ENCODE measurements at regions not wholly inside any gene's neighbourhood (a gene's known extent, or its start where the extent isn't known, plus 50 kb on each side); places are given as distances from the start of the nearest gene placed in this dataset.

DNA sequence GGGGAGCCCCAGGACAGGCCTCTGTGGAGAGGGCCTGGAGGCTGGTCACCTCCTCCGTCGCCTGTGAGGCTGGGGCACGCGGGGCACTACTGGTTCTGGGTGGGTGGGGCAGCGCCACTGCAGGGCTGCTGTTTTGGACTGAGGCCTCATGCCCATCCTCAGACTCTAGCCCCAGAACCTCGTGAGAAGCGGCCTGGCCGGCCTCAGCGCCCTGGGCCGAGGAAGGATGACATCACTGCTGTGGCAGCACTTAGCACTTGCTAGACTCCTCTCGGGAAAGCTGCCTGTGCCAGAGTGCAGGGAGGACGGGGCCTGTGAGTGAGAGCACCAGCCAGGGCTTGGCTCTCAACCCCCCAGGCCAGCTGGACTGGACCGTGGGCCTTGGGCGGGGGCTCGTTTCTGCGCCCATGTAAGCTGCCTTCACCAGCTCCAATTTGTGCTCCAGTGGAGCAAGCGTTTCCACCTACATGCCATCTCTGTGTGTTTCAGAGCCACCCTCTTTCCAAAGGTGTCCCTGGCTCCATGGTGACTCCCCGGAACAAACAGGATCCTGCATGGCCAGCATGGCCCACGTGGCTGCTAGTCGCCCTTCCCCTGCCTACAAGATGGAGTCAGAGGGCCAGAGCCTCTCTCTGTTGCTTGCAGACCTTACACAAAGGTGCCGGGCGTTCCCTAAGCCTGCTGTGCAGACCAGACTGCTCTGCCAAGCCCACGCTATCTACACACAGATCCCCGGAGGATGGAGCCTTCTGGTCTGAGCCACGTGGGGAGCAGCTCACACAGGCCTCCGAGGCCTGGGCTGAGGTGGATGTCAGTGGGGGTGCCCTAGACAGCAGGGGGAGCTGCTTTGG, 102.9 kb downstream of the CTTN start:
- in situ Hi-C loops (cut with MboI) = loop anchor here (25.0 kb wide), 1 partner anchor 561 kb away; no protein-coding TSS in a partner anchor
- FAIRE-seq (no peak), DNase-seq (ENCODE audit: extremely low read depth in 1 of 4, low spot score in 3 of 4) (no peak), ATAC-seq (no peak)
- intact Hi-C loops (cut with micrococcal nuclease) = no loop called here
- Histone ChIP-seq H3K4me3 (no peak overlapping the region), H2AFZ (ENCODE audit: low read depth, low read length) (no peak overlapping the region), H3K27ac (ENCODE audit: extremely low read depth, low read depth, low read length) (no peak overlapping the region), H3K9ac (ENCODE audit: insufficient read depth in 1 of 2, low read depth in 2 of 2, low read length in 2 of 2) (no peak overlapping the region; a peak in 1 of 4 replicates), H3K4me1 (replicated peaks in 1 of 2; ENCODE audit: control insufficient read depth in 2 of 2, insufficient read depth in 2 of 2, low read length in 2 of 2) (peaks cover 0 to 3% of the 10 kb centered on the region in 2 experiments; a peak in 1 of 5 replicates), H3K4me2 (ENCODE audit: insufficient read depth, low read length) (no peak overlapping the region), H4K20me1 (replicated peaks; ENCODE audit: control insufficient read depth, insufficient read depth, low read length) (peaks cover 8% of the 10 kb centered on the region; the same call in 1 of the 2 replicates), H3K79me2 (ENCODE audit: control insufficient read depth, insufficient read depth, low read length) (no peaks in the 10 kb centered on the region), H3K27me3 (ENCODE audit: control insufficient read depth in 2 of 2, insufficient read depth in 2 of 2, low read length in 2 of 2) (peaks cover 41 to 96% of the 10 kb centered on the region in 2 experiments; a peak in 4 of 5 replicates), H3K9me1 (ENCODE audit: control insufficient read depth, insufficient read depth, low read length) (no peaks in the 10 kb centered on the region), H3K9me3 (replicated peaks; ENCODE audit: control insufficient read depth, insufficient read depth, low read depth, low read length) (no peaks in the 10 kb centered on the region), H3K36me3 (ENCODE audit: control insufficient read depth, insufficient read depth, low read length) (no peaks in the 10 kb centered on the region)
- TF ChIP-seq ZNF785 (CRISPR knock-in tag; IDR thresholded peaks at IDR 0.05) (no peak), ZNF212 (CRISPR knock-in tag; IDR thresholded peaks at IDR 0.05) (no peak), MTF1 (CRISPR knock-in tag; IDR thresholded peaks at IDR 0.05; ENCODE audit: borderline replicate concordance) (no peak), NFATC3 (IDR thresholded peaks at IDR 0.05) (no peak), CREB1 (IDR thresholded peaks at IDR 0.05) (no peak), CREB1 (CRISPR knock-in tag; IDR thresholded peaks at IDR 0.05) (no peak), MAFG (tag; conservative IDR thresholded peaks at IDR 0.05) (no peak), HLTF (IDR thresholded peaks at IDR 0.05) (no peak)
- under 1% methylated on average over 22 of the region's 26 CpGs for WGBS (ENCODE audit: insufficient coverage, low coverage, missing lambda C conversion rate)
- ChIA-PET CTCF (ENCODE audit: low intra/inter-chr PET ratio) (no interaction called here), POLR2A (interaction anchor here (0.5 kb wide), 1 partner anchor 417 kb away, joined by 3 read pairs; no protein-coding TSS in a partner anchor)
- BruUV-seq (replicated peaks) = no TSS peak

All from K562 (cell line).